ENCODE measurements at regions not wholly inside any gene's neighbourhood (a gene's known extent, or its start where the extent isn't known, plus 50 kb on each side); places are given as distances from the start of the nearest gene placed in this dataset.

DNA sequence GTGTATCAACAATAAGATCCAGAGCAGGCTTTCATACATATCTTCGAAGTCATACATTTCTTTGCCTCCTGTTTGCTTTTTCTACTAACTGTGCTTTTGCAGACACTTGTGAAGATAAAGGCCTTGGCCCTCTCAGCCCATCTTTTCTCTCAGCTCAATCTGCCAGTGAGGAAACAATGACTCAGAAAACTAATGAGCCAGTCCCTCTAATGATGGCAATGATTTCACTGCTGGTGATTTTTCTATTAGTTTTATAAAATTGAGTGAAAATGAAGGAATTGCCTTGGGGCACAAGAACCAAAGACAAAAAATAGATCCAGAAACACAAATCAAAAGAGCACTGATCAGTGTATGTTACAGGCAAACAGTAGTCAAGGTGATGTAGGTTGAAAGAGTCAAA is 167.7 kb upstream of the PPP2R2B start:
- H3K36me3 Mint-ChIP-seq (ENCODE audit: low read depth), result no peaks in the 10 kb centered on the region
- H3K4me1 Mint-ChIP-seq, result no peaks in the 10 kb centered on the region
- TF ChIP-seq, protein P1, sequence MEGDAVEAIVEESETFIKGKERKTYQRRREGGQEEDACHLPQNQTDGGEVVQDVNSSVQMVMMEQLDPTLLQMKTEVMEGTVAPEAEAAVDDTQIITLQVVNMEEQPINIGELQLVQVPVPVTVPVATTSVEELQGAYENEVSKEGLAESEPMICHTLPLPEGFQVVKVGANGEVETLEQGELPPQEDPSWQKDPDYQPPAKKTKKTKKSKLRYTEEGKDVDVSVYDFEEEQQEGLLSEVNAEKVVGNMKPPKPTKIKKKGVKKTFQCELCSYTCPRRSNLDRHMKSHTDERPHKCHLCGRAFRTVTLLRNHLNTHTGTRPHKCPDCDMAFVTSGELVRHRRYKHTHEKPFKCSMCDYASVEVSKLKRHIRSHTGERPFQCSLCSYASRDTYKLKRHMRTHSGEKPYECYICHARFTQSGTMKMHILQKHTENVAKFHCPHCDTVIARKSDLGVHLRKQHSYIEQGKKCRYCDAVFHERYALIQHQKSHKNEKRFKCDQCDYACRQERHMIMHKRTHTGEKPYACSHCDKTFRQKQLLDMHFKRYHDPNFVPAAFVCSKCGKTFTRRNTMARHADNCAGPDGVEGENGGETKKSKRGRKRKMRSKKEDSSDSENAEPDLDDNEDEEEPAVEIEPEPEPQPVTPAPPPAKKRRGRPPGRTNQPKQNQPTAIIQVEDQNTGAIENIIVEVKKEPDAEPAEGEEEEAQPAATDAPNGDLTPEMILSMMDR (conservative IDR thresholded peaks at IDR 0.05), result no peak
- H3K9me3 Mint-ChIP-seq, result no peaks in the 10 kb centered on the region
- no peak overlapping the region for H3K27ac Mint-ChIP-seq (ENCODE audit: unreplicated experiment)
- no peak overlapping the region for H3K4me3 Mint-ChIP-seq
- DNase-seq (ENCODE audit: low read depth, low spot score), result no peak
- no peaks in the 10 kb centered on the region for H3K27me3 Mint-ChIP-seq (ENCODE audit: low read depth)

DNA sequence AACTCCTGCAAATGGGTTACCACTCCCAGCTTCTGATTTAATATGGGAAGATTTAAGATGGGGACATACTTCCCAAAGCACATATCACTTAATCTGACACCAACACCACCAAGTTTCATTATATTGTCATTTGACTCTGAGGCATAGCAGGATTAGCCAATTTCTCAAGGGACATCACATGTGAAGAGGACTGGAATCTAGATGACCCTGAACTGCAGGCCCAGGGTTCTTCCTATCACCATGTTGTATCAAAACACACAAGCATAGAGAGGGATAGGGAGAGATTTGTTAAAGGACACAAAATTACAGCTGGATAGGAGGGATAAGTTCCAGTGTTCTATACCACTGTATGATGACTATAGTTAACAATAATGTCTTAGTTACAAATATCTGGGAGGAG is 168.3 kb upstream of the PPP2R2B start:
- no peaks in the 10 kb centered on the region for H3K4me1 Mint-ChIP-seq
- no peaks in the 10 kb centered on the region for H3K27me3 Mint-ChIP-seq (ENCODE audit: low read depth)
- no peaks in the 10 kb centered on the region for H3K36me3 Mint-ChIP-seq (ENCODE audit: low read depth)
- TF ChIP-seq, protein P1 (conservative IDR thresholded peaks at IDR 0.05), result no peak
- H3K9me3 Mint-ChIP-seq, result no peaks in the 10 kb centered on the region
- H3K27ac Mint-ChIP-seq (ENCODE audit: unreplicated experiment), result no peak overlapping the region
- no peak for DNase-seq (ENCODE audit: low read depth, low spot score)
- H3K4me3 Mint-ChIP-seq, result no peak overlapping the region

DNA sequence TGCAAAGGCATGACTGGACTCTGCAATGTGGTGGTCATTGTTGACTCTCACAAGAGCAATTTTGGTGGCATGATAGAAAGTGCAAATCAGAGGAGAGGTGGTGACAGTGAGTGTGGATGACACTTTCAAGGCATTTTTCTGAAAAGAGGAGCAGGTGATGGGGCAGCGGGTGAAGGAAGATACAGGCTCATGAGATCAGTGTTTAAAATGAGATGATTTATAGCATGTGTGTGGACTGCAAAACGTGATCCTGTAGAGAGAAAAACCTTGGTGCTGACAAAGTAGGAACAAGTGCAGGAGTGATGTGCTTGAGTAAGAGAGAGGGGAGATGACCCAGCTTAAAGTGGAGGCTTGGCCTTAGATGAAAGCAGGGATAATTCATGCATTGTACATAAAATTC is 171.2 kb upstream of the PPP2R2B start:
- Mint-ChIP-seq H3K9me3 (no peaks in the 10 kb centered on the region), H3K4me1 (peaks cover 4% of the 10 kb centered on the region), H3K4me3 (no peak overlapping the region), H3K27me3 (ENCODE audit: low read depth) (no peaks in the 10 kb centered on the region), H3K36me3 (ENCODE audit: low read depth) (no peaks in the 10 kb centered on the region), H3K27ac (ENCODE audit: unreplicated experiment) (no peak overlapping the region)
- TF ChIP-seq, protein P1 (conservative IDR thresholded peaks at IDR 0.05), result no peak
- DNase-seq (ENCODE audit: low read depth, low spot score), result no peak

DNA sequence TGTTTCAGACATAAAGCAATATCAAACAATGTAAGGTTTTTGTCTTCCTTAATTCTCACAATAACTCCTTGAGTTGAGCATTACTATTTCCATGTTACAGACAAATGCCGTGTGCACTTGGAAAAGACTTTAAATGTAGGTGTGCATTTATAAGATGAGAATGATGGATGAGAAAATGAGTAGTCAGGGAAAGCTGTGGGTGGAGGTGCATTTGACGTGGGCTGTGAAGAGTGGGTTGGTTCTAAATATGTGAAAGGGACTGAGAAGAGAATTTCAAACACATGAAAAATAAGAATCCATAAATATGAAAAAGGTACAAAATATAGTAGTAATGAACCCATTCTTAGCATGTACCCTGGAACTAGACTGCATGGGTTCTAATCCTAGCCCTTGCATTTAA is 171.6 kb upstream of the PPP2R2B start:
- no peaks in the 10 kb centered on the region for H3K27me3 Mint-ChIP-seq (ENCODE audit: low read depth)
- no peak overlapping the region for H3K27ac Mint-ChIP-seq (ENCODE audit: unreplicated experiment)
- H3K4me3 Mint-ChIP-seq, result no peak overlapping the region
- DNase-seq (ENCODE audit: low read depth, low spot score), result no peak
- no peaks in the 10 kb centered on the region for H3K36me3 Mint-ChIP-seq (ENCODE audit: low read depth)
- H3K9me3 Mint-ChIP-seq, result no peaks in the 10 kb centered on the region
- H3K4me1 Mint-ChIP-seq, result peaks cover 8% of the 10 kb centered on the region
- TF ChIP-seq, protein P1 (conservative IDR thresholded peaks at IDR 0.05), result no peak

DNA sequence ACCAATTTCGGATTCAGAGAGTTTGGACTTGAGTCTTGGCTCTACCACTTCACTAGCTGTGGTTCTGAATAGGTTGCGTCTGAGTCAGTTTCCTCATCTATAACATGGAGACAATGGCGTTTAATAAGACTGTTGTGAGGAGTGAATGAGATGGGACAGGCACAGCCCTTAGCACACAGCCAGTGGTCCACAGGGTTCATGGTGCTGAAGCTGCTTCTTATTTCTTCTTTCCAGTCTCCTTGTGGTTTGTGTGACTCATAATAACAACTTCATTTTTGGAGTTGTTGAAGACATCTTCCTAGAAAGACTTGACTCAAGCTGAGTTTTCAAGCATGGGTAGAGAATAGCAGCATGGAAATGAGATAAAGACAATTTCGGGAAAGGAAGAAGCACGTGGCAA is 172.6 kb upstream of the PPP2R2B start:
- Mint-ChIP-seq H3K4me1 (peaks cover 16% of the 10 kb centered on the region), H3K27me3 (ENCODE audit: low read depth) (no peaks in the 10 kb centered on the region), H3K27ac (ENCODE audit: unreplicated experiment) (no peak overlapping the region), H3K9me3 (no peaks in the 10 kb centered on the region), H3K4me3 (no peak overlapping the region), H3K36me3 (ENCODE audit: low read depth) (no peaks in the 10 kb centered on the region)
- TF ChIP-seq, protein P1 (conservative IDR thresholded peaks at IDR 0.05), result no peak
- no peak for DNase-seq (ENCODE audit: low read depth, low spot score)

DNA sequence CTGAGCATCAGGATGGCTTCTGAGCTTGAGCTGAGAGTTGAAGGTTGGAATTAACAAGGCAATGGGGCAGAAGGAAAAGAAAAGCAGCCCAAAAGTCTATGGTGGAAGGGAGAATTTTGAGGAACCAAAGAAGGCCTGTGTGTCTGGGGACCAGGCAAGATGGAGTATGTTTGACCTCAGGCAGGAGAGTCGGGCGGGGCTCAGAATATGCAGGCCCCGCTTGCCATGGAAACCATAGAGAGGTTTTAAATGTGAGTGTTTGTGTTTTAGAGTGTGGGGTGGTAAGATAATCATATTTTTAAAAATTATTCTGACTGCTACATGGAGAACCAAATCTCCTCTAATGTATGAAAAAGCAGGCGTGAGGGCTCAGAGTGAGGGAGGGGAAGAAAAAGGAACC is 174.0 kb upstream of the PPP2R2B start:
- Mint-ChIP-seq H3K27ac (ENCODE audit: unreplicated experiment) (no peak overlapping the region), H3K9me3 (no peaks in the 10 kb centered on the region), H3K4me3 (no peak overlapping the region), H3K4me1 (peaks cover 24% of the 10 kb centered on the region), H3K27me3 (ENCODE audit: low read depth) (no peaks in the 10 kb centered on the region), H3K36me3 (ENCODE audit: low read depth) (no peaks in the 10 kb centered on the region)
- TF ChIP-seq, protein P1 (conservative IDR thresholded peaks at IDR 0.05), result no peak
- DNase-seq (ENCODE audit: low read depth, low spot score), result no peak
